ENCODE measurements at regions not wholly inside any gene's neighbourhood (a gene's known extent, or its start where the extent isn't known, plus 50 kb on each side); places are given as distances from the start of the nearest gene placed in this dataset.
A peak's percentile ranks its signal among the peaks of the same experiment; 100 is the strongest.

GRCh38 chr3:82058809-82059208 is 297.4 kb upstream of the GBE1 start:
- no peak for DNase-seq
- no peaks in the 10 kb centered on the region for H3K4me1 ChIP-seq
- no peak for TF ChIP-seq CTCF (IDR thresholded peaks at IDR 0.05)
- intact Hi-C loops (cut with DNase I) = no loop called here
- 80 to 84% methylated on average over 8 of the region's 8 CpGs for WGBS, 2 donors
- H3K27me3 ChIP-seq = no peaks in the 10 kb centered on the region
- H3K4me3 ChIP-seq = no peak overlapping the region
- no peak overlapping the region for H3K27ac ChIP-seq
- no peaks in the 10 kb centered on the region for H3K36me3 ChIP-seq
- no peaks in the 10 kb centered on the region for H3K9me3 ChIP-seq
- no peak for ATAC-seq

- ATAC-seq = peak in 3 of 8 donors; percentile 55 to 72 (median 68)
Observed at GRCh38 chr3:82055792-82056191, 294.3 kb upstream of the GBE1 start.

GRCh38 chr3:82054849-82055248 is 293.4 kb upstream of the GBE1 start:
- H3K27me3 ChIP-seq = no peaks in the 10 kb centered on the region
- H3K27ac ChIP-seq = no peak overlapping the region
- no peak for ATAC-seq
- no peaks in the 10 kb centered on the region for H3K9me3 ChIP-seq
- no peak for DNase-seq
- H3K4me1 ChIP-seq = no peaks in the 10 kb centered on the region
- no peak for TF ChIP-seq CTCF (IDR thresholded peaks at IDR 0.05)
- no peak overlapping the region for H3K4me3 ChIP-seq
- intact Hi-C loops (cut with DNase I) = no loop called here
- 93 to 96% methylated on average over 1 of the region's 1 CpG for WGBS, 2 donors
- H3K36me3 ChIP-seq = no peaks in the 10 kb centered on the region

More at GRCh38 chr3:82055792-82056191, 294.3 kb upstream of the GBE1 start:
- DNase-seq = no peak
- no peaks in the 10 kb centered on the region for H3K9me3 ChIP-seq
- WGBS, 2 donors = 59 to 66% methylated on average over 3 of the region's 3 CpGs
- no peaks in the 10 kb centered on the region for H3K4me1 ChIP-seq
- H3K27me3 ChIP-seq = no peaks in the 10 kb centered on the region
- TF ChIP-seq CTCF (IDR thresholded peaks at IDR 0.05) = no peak
- H3K4me3 ChIP-seq = no peak overlapping the region
- H3K27ac ChIP-seq = no peak overlapping the region
- H3K36me3 ChIP-seq = no peaks in the 10 kb centered on the region
- intact Hi-C loops (cut with DNase I) = no loop called here

- H3K27me3 ChIP-seq = no peaks in the 10 kb centered on the region
- H3K9me3 ChIP-seq = no peaks in the 10 kb centered on the region
- no peaks in the 10 kb centered on the region for H3K4me1 ChIP-seq
- H3K4me3 ChIP-seq = no peak overlapping the region
- no peak for TF ChIP-seq CTCF (IDR thresholded peaks at IDR 0.05)
- H3K36me3 ChIP-seq = no peaks in the 10 kb centered on the region
- 96 to 98% methylated on average over 1 of the region's 1 CpG for WGBS, 2 donors
- no peak overlapping the region for H3K27ac ChIP-seq
- DNase-seq (no peak), ATAC-seq (no peak)
- intact Hi-C loops (cut with DNase I) = no loop called here
Observed at GRCh38 chr3:82053236-82053635, 291.8 kb upstream of the GBE1 start.

- ATAC-seq (no peak), DNase-seq (no peak)
- intact Hi-C loops (cut with DNase I) = no loop called here
- Histone ChIP-seq H3K27me3 (no peaks in the 10 kb centered on the region), H3K27ac (no peak overlapping the region), H3K9me3 (no peaks in the 10 kb centered on the region), H3K4me3 (no peak overlapping the region), H3K36me3 (no peaks in the 10 kb centered on the region), H3K4me1 (no peaks in the 10 kb centered on the region)
- TF ChIP-seq CTCF (IDR thresholded peaks at IDR 0.05) = no peak
- WGBS, 2 donors = 98 to 100% methylated on average over 1 of the region's 1 CpG
Observed at GRCh38 chr3:82050382-82050781, 288.9 kb upstream of the GBE1 start.

Measured in heart right ventricle (tissue), 16 donors.